Heart right ventricle (tissue), 16 donors: ENCODE measurements at regions not wholly inside any gene's neighbourhood (a gene's known extent, or its start where the extent isn't known, plus 50 kb on each side); places are given as distances from the start of the nearest gene placed in this dataset.

Experiments used
- ATAC-seq, 8 donors: fragments of 200-7000 bp; cut with Tn5 transposase; one replicate each; pipeline ENCODE4 v1.9.1; 2020; ENCODE audit warnings: mild to moderate bottlenecking in 8 of 8, moderate library complexity in 8 of 8, moderate number of reproducible peaks in 1 of 8
- DNase-seq, 2 donors: peaks; one replicate each; pipeline ENCODE4 v3.0.0-alpha.2; 2020
- H3K27ac ChIP-seq, 10 donors: fragments of 200-600 bp; sonication (generic) in 2 of 10; one replicate each; pipeline versions ENCODE4 v1.5.0 to v1.8.0; 2020 to 2022; ENCODE audit warnings: mild to moderate bottlenecking in 3 of 10
- H3K27me3 ChIP-seq, 7 donors: fragments of 200-600 bp; one replicate each; pipeline ENCODE4 v1.8.0; 2021 to 2022; ENCODE audit warnings: mild to moderate bottlenecking in 2 of 7
- H3K36me3 ChIP-seq, 9 donors: fragments of 200-600 bp; sonication (generic) in 1 of 9; one replicate each; pipeline versions ENCODE4 v1.5.0 to v1.8.0; 2020 to 2022; ENCODE audit warnings: mild to moderate bottlenecking in 2 of 9
- H3K4me1 ChIP-seq, 9 donors: fragments of 200-600 bp; sonication (generic) in 1 of 9; one replicate each; pipeline versions ENCODE4 v1.5.0 to v1.8.0; 2020 to 2022; ENCODE audit warnings: mild to moderate bottlenecking in 4 of 9
- H3K4me3 ChIP-seq, 10 donors: fragments of 200-600 bp; sonication (generic) in 2 of 10; one replicate each; pipeline versions ENCODE4 v1.5.0 to v1.8.0; 2020 to 2022; ENCODE audit warnings: mild to moderate bottlenecking in 7 of 10, moderate library complexity in 2 of 10
- H3K9me3 ChIP-seq, 11 donors: fragments of 200-600 bp in 10 of 11; sonication (generic) in 2 of 11; one replicate each; pipeline versions ENCODE4 v1.5.0 to v1.8.0; 2013 to 2022; ENCODE audit warnings: mild to moderate bottlenecking in 2 of 11, control low read depth in 1 of 11, moderate library complexity in 1 of 11
- CTCF ChIP-seq, 9 donors: fragments of 200-600 bp; sonication (generic) in 2 of 9; IDR thresholded peaks; one replicate each; pipeline versions ENCODE4 v1.5.0 to v1.8.0; 2021 to 2022; ENCODE audit warnings: antibody characterized with exemption in 9 of 9, mild to moderate bottlenecking in 5 of 9, moderate library complexity in 1 of 9
- WGBS, 2 donors: extraction: QIAGEN DNeasy Blood & Tissue Kit; methylation state at CpG; one replicate each; pipeline ENCODE4 v1.1.7; 2013; ENCODE audit warnings: inconsistent platforms in 1 of 2; 5-methylcytosine and 5-hydroxymethylcytosine counted together
- intact Hi-C, 10 donors: fragments of 100-400 bp; cut with DNase I; formaldehyde crosslinking; loops; one replicate each; pipeline versions ENCODE4 v1.11.1 to v1.14.2; 2022
- donor health status: Arrhythmogenic right ventricular cardiomyopathy.
- donor health status: ischemic (EF 13 %, LVEDD 7.1; RV severe dilation, severe dysfunction).
- donor health status: healthy with polysubstance abuse.
- donor health status: DM: no; HTN: yes; CAD: no.
- donor health status: DM: no; HTN: no; CAD: no.
- donor health status: ischemic (EF 25% LVEDD 6.9; RV normal size, moderate dysfunction).
- donor health status: ischemic (EF 25% LVEDD 5.7; RV mildly dilated, moderate dysfunction).
- donor health status: healthy.
- donor health status: DM: yes; HTN: yes; CAD: no.
- donor health status: Ischemic cardiomyopathy.
- donor health status: ischemic (EF 35%, LVEDD 5.7; RV mildly dilated, moderate dysfunction).
- donor health status: nonischemic (EF 11% LVEDD 7.7; RV severe dilation, severe dysfunction).
- donor health status: DM: yes; HTN: yes; CAD: no.
- donor health status: PGD.
- donor health status: ischemic (EF 29% LVEDD 5.4; RV normal size, mild dysfunction).
- donor health status: nonischemic (EF 23%, LVEDD 6.1; RV moderate dilation, normal function).

GRCh38 chr5:2917093-2917492, 165.6 kb upstream of the IRX2 start:
- H3K4me1 ChIP-seq, result no peaks in the 10 kb centered on the region
- H3K4me3 ChIP-seq, result no peak overlapping the region
- H3K9me3 ChIP-seq, result peaks cover 0 to 30% (median 0%) of the 10 kb centered on the region in 11 donors
- peaks cover 0 to 15% (median 4%) of the 10 kb centered on the region in 7 donors for H3K27me3 ChIP-seq
- intact Hi-C loops, result no loop called here
- no peaks in the 10 kb centered on the region for H3K36me3 ChIP-seq
- ATAC-seq (no peak), DNase-seq (no peak)
- TF ChIP-seq CTCF (IDR thresholded peaks at IDR 0.05), result no peak
- 92% methylated on average over 16 of the region's 16 CpGs for WGBS, 2 donors
- no peak overlapping the region for H3K27ac ChIP-seq

GRCh38 chr5:2916076-2916682, 164.7 kb upstream of the IRX2 start:
- ATAC-seq (no peak), DNase-seq (no peak)
- H3K27me3 ChIP-seq, result peaks cover 0 to 15% (median 4%) of the 10 kb centered on the region in 7 donors
- TF ChIP-seq CTCF (IDR thresholded peaks at IDR 0.05), result no peak
- H3K27ac ChIP-seq, result no peak overlapping the region
- WGBS, 2 donors, result 79 to 80% methylated on average over 4 of the region's 4 CpGs
- intact Hi-C loops, result no loop called here
- H3K9me3 ChIP-seq, result peaks cover 0 to 22% (median 0%) of the 10 kb centered on the region in 11 donors
- H3K36me3 ChIP-seq, result no peaks in the 10 kb centered on the region
- no peak overlapping the region for H3K4me3 ChIP-seq
- no peaks in the 10 kb centered on the region for H3K4me1 ChIP-seq

- no peaks in the 10 kb centered on the region for H3K4me1 ChIP-seq
- TF ChIP-seq CTCF (IDR thresholded peaks at IDR 0.05), result no peak
- intact Hi-C loops, result no loop called here
- DNase-seq (no peak), ATAC-seq (no peak)
- H3K4me3 ChIP-seq, result no peak overlapping the region
- no peaks in the 10 kb centered on the region for H3K36me3 ChIP-seq
- H3K9me3 ChIP-seq, result peaks cover 0 to 12% (median 0%) of the 10 kb centered on the region in 11 donors
- WGBS, 2 donors, result 19 to 24% methylated on average over 17 of the region's 17 CpGs
- H3K27me3 ChIP-seq, result peaks cover 0 to 15% (median under 1%) of the 10 kb centered on the region in 7 donors
- H3K27ac ChIP-seq, result no peak overlapping the region
These were observed 163.6 kb upstream of the IRX2 start for GRCh38 chr5:2914981-2915484.

- H3K27me3 ChIP-seq, result peaks cover 0 to 15% (median 0%) of the 10 kb centered on the region in 7 donors
- DNase-seq (no peak), ATAC-seq (no peak)
- no peaks in the 10 kb centered on the region for H3K4me1 ChIP-seq
- H3K27ac ChIP-seq, result no peak overlapping the region
- H3K4me3 ChIP-seq, result no peak overlapping the region
- intact Hi-C loops, result no loop called here
- H3K36me3 ChIP-seq, result no peaks in the 10 kb centered on the region
- WGBS, 2 donors, result 80 to 88% methylated on average over 18 of the region's 18 CpGs
- peaks cover 0 to 11% (median 0%) of the 10 kb centered on the region in 11 donors for H3K9me3 ChIP-seq
- TF ChIP-seq CTCF (IDR thresholded peaks at IDR 0.05), result no peak
These were observed 162.7 kb upstream of the IRX2 start for GRCh38 chr5:2914022-2914661.
